ENCODE measurements at regions not wholly inside any gene's neighbourhood (a gene's known extent, or its start where the extent isn't known, plus 50 kb on each side); places are given as distances from the start of the nearest gene placed in this dataset.

DNA sequence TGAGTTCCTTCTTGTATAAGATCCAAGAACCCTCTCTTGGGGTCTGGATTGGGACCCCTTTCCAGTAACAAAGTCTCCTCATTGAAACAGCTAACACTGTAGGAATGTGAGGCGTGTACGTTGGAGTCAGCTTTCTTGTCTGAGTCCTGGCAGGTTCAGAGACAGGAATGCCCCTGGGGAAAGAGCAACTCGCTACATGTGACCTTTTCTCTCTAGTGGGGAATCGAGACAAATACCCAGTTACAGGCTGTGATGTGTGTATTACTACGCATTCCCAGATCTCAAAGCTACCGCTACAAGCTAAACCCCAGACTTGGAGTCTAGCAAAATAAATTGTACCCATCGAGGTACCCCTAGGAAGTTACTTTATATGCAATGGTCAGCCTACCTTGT, 85.6 kb upstream of the FRMD4A start (continued):
- no peak for TF ChIP-seq SP2 (IDR thresholded peaks at IDR 0.05; ENCODE audit: low read length)

Measured in H1 (cell line).